NCI-H2029 (cell line): ENCODE measurements at regions not wholly inside any gene's neighbourhood (a gene's known extent, or its start where the extent isn't known, plus 50 kb on each side); places are given as distances from the start of the nearest gene placed in this dataset.
"Not testable (repeated sequence)": the region's sequence is repeated elsewhere in the genome, so short reads cannot be mapped to it uniquely, and the experiment has no call there.

Source experiments
- DNase-seq: peaks from one replicate; lab custom pipeline; 2025; lab: John Stamatoyannopoulos, UW

- DNase-seq, result no peak
These were observed 115.2 kb upstream of the PLCL2 start for GRCh38 chr3:16769525-16769924.

- DNase-seq, result no peak
These were observed 114.7 kb upstream of the PLCL2 start for GRCh38 chr3:16770021-16770420.

GRCh38 chr3:16770792-16771191 lies 114.0 kb upstream of the PLCL2 start:
- no peak for DNase-seq

GRCh38 chr3:16773594-16773993 lies 111.2 kb upstream of the PLCL2 start:
- not testable (repeated sequence) for DNase-seq

- DNase-seq, result not testable (repeated sequence)
These were observed 110.2 kb upstream of the PLCL2 start for GRCh38 chr3:16774536-16774935.

GRCh38 chr3:16784973-16785372 lies 99.8 kb upstream of the PLCL2 start:
- no peak for DNase-seq

GRCh38 chr3:16785465-16785864 lies 99.3 kb upstream of the PLCL2 start:
- no peak for DNase-seq

GRCh38 chr3:16788440-16789056 lies 96.2 kb upstream of the PLCL2 start:
- no peak for DNase-seq

GRCh38 chr3:16789344-16790120 lies 95.2 kb upstream of the PLCL2 start:
- DNase-seq, result no peak

- no peak for DNase-seq
These were observed 94.0 kb upstream of the PLCL2 start for GRCh38 chr3:16790432-16791400.

GRCh38 chr3:16793321-16793720 lies 91.4 kb upstream of the PLCL2 start:
- DNase-seq, result no peak

GRCh38 chr3:16794257-16794656 lies 90.5 kb upstream of the PLCL2 start:
- no peak for DNase-seq

- DNase-seq, result no peak
These were observed 89.2 kb upstream of the PLCL2 start for GRCh38 chr3:16795581-16795980.

- DNase-seq, result no peak
These were observed 86.9 kb upstream of the PLCL2 start for GRCh38 chr3:16797831-16798230.

GRCh38 chr3:16798738-16799137 lies 86.0 kb upstream of the PLCL2 start:
- DNase-seq, result no peak

- no peak for DNase-seq
These were observed 84.4 kb upstream of the PLCL2 start for GRCh38 chr3:16800361-16800760.

- no peak for DNase-seq
These were observed 83.5 kb upstream of the PLCL2 start for GRCh38 chr3:16801223-16801622.

GRCh38 chr3:16801698-16802097 lies 83.1 kb upstream of the PLCL2 start:
- no peak for DNase-seq

- DNase-seq, result no peak
These were observed 82.4 kb upstream of the PLCL2 start for GRCh38 chr3:16802389-16802788.

- no peak for DNase-seq
These were observed 81.7 kb upstream of the PLCL2 start for GRCh38 chr3:16803019-16803418.

GRCh38 chr3:16807391-16807790 lies 77.4 kb upstream of the PLCL2 start:
- DNase-seq, result no peak

- DNase-seq, result no peak
These were observed 76.2 kb upstream of the PLCL2 start for GRCh38 chr3:16808393-16809107.
